DOHH2 (cell line): ENCODE measurements at regions not wholly inside any gene's neighbourhood (a gene's known extent, or its start where the extent isn't known, plus 50 kb on each side); places are given as distances from the start of the nearest gene placed in this dataset.

Experiments used
- H3F3A ChIP-seq: fragments of 200-600 bp; sonication (generic), shearing (Covaris generic); 2 replicates; pipeline ENCODE4 v1.6.0; 2016; ENCODE audit warnings: antibody characterized with exemption, mild to moderate bottlenecking; ENCODE audit not compliant: control insufficient read depth, insufficient read depth
- H3K27ac ChIP-seq: fragments of 200-600 bp; sonication (generic); 2 replicates; pipeline ENCODE4 v1.5.1; 2014; ENCODE audit warnings: low read depth, mild to moderate bottlenecking, low read length, moderate library complexity
- H3K27me3 ChIP-seq: fragments of 200-600 bp; sonication (generic); 2 replicates; pipeline ENCODE4 v1.6.1; 2014; ENCODE audit warnings: mild to moderate bottlenecking, low read length, mixed read lengths; ENCODE audit not compliant: control insufficient read depth
- H3K36me3 ChIP-seq: fragments of 200-600 bp; sonication (generic); 2 replicates; pipeline ENCODE4 v1.6.1; 2014; ENCODE audit warnings: mild to moderate bottlenecking, low read length, moderate library complexity, mixed read lengths; ENCODE audit not compliant: control insufficient read depth
- H3K4me1 ChIP-seq: fragments of 200-600 bp; sonication (generic); 2 replicates; pipeline ENCODE4 v1.6.1; 2014; ENCODE audit warnings: mild to moderate bottlenecking, low read length, mixed read lengths; ENCODE audit not compliant: control insufficient read depth
- H3K4me2 ChIP-seq: fragments of 200-600 bp; sonication (generic); 2 replicates; pipeline ENCODE4 v1.6.0; 2014; ENCODE audit warnings: mild to moderate bottlenecking, low read length, moderate library complexity
- H3K4me3 ChIP-seq: fragments of 200-600 bp; sonication (generic); 2 replicates; pipeline ENCODE4 v1.5.1; 2014; ENCODE audit warnings: mild to moderate bottlenecking, low read length, mixed read lengths
- H3K79me2 ChIP-seq: fragments of 200-600 bp; sonication (generic); 2 replicates; pipeline ENCODE4 v1.6.1; 2014; ENCODE audit warnings: mild to moderate bottlenecking, low read length, mixed read lengths; ENCODE audit not compliant: control insufficient read depth
- H3K9me2 ChIP-seq: fragments of 200-600 bp; sonication (generic); replicated peaks from 2 replicates; pipeline ENCODE4 v1.6.1; 2014; ENCODE audit warnings: mild to moderate bottlenecking, low read length, mixed read lengths; ENCODE audit not compliant: control insufficient read depth
- H3K9me3 ChIP-seq: fragments of 200-600 bp; sonication (generic); 2 replicates; pipeline ENCODE4 v1.6.1; 2014; ENCODE audit warnings: antibody characterized with exemption, low read length, mixed read lengths; ENCODE audit not compliant: control insufficient read depth, insufficient read depth
- H4K20me1 ChIP-seq: fragments of 200-600 bp; sonication (generic); 2 replicates; pipeline ENCODE4 v1.6.0; 2014; ENCODE audit warnings: low read depth, mild to moderate bottlenecking, antibody characterized with exemption, low read length, moderate library complexity; ENCODE audit not compliant: control insufficient read depth, insufficient read depth
- EZH2phosphoT487 ChIP-seq: fragments of 200-600 bp; sonication (generic); IDR thresholded peaks from 2 replicates; pipeline ENCODE4 v1.6.1; 2017; ENCODE audit warnings: borderline replicate concordance, mild to moderate bottlenecking, antibody characterized with exemption, low read length, moderate library complexity, mixed read lengths
- TF ChIP-seq, protein P1 (sequence below): fragments of 200-600 bp; sonication (generic); IDR thresholded peaks from one replicate; pipeline ENCODE4 v1.5.1; 2014; ENCODE audit warnings: antibody characterized with exemption, mild to moderate bottlenecking, low read depth, low read length; ENCODE audit not compliant: poor library complexity, severe bottlenecking

- Histone ChIP-seq H3K4me3 (no peak overlapping the region), H3K27ac (no peak overlapping the region), H3K9me2 (no peaks in the 10 kb centered on the region), H3K4me2 (no peak overlapping the region), H3K36me3 (no peaks in the 10 kb centered on the region), H4K20me1 (no peaks in the 10 kb centered on the region), H3K27me3 (no peaks in the 10 kb centered on the region; the same call in 1 of the 2 replicates), H3K9me3 (no peaks in the 10 kb centered on the region; the same call in 1 of the 2 replicates), H3K4me1 (no peaks in the 10 kb centered on the region), H3F3A (no peaks in the 10 kb centered on the region), H3K79me2 (no peaks in the 10 kb centered on the region)
- no peak for TF ChIP-seq EZH2phosphoT487
- TF ChIP-seq, protein P1, sequence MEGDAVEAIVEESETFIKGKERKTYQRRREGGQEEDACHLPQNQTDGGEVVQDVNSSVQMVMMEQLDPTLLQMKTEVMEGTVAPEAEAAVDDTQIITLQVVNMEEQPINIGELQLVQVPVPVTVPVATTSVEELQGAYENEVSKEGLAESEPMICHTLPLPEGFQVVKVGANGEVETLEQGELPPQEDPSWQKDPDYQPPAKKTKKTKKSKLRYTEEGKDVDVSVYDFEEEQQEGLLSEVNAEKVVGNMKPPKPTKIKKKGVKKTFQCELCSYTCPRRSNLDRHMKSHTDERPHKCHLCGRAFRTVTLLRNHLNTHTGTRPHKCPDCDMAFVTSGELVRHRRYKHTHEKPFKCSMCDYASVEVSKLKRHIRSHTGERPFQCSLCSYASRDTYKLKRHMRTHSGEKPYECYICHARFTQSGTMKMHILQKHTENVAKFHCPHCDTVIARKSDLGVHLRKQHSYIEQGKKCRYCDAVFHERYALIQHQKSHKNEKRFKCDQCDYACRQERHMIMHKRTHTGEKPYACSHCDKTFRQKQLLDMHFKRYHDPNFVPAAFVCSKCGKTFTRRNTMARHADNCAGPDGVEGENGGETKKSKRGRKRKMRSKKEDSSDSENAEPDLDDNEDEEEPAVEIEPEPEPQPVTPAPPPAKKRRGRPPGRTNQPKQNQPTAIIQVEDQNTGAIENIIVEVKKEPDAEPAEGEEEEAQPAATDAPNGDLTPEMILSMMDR: no peak
Observed at GRCh38 chr13:73662833-73663232, 471.4 kb downstream of the KLF12 start.

DNA sequence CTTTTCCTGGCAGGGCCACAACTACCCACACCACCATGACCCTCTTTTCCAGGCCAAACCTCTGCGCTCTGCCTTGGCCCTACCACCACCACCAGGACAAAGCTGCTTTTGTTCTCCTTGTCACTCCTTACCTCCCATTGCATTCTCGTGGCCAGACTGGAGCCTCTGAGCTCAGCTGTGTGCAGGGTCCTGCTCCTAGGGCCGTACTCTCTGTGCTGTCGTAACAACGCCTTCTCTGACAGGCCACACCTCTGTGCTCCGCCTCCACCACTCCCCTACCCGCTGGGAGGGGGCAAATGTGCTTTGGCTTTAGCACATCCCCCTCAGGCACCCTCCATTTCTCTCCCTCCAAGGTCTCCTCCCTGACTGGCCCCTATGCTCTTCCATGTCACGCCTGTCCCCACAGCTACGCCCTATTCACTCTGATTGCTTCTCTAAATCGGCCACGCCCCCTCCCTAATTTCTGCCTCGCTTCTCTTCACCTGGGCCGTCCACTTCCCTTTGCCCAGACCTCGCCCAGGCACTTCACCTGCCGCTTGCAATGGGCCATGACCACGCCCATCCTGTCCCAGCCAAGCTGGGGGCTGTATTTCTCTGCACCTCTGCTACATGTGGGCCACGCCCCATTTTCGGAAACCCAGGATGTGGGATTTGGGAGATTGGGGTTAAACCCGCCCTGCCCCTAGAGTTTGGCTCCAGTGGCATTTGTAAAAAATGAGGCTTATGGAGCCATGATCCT is 472.3 kb downstream of the KLF12 start:
- Histone ChIP-seq H3K4me1 (no peaks in the 10 kb centered on the region), H3K9me3 (no peaks in the 10 kb centered on the region; the same call in 1 of the 2 replicates), H3K27me3 (no peaks in the 10 kb centered on the region; the same call in 1 of the 2 replicates), H3K9me2 (no peaks in the 10 kb centered on the region), H3K36me3 (no peaks in the 10 kb centered on the region), H3K4me3 (no peak overlapping the region), H3K79me2 (no peaks in the 10 kb centered on the region), H4K20me1 (no peaks in the 10 kb centered on the region), H3K27ac (no peak overlapping the region), H3K4me2 (no peak overlapping the region), H3F3A (no peaks in the 10 kb centered on the region)
- no peak for TF ChIP-seq EZH2phosphoT487
- TF ChIP-seq, protein P1: no peak

DNA sequence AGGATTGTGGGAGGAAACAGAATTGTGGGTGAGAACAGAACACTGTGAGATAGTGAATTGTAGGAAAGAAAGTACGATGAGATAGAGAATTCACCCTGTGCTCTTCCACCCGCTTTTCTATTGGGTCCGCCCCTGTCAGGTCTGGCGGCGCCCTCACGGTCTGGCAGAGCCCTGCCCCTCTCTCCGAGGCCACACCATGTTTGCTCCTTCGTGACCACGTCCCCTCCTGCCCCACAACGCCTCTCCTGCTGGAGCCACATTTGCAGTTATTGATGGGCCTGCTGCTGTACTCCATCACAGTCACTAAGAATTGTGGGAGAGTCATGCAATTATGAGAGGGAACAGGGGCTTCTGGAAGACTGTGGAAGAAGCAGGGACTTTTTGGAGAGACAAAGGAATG is 473.1 kb downstream of the KLF12 start:
- Histone ChIP-seq H3K9me3 (no peaks in the 10 kb centered on the region; the same call in 1 of the 2 replicates), H3K9me2 (no peaks in the 10 kb centered on the region), H3K27ac (no peak overlapping the region), H3K27me3 (no peaks in the 10 kb centered on the region), H3K4me1 (no peaks in the 10 kb centered on the region), H3K36me3 (no peaks in the 10 kb centered on the region), H3F3A (no peaks in the 10 kb centered on the region), H3K79me2 (no peaks in the 10 kb centered on the region), H4K20me1 (no peaks in the 10 kb centered on the region), H3K4me3 (no peak overlapping the region), H3K4me2 (no peak overlapping the region)
- TF ChIP-seq, protein P1: no peak
- TF ChIP-seq EZH2phosphoT487: no peak
